GM18870 (cell line): ENCODE measurements at regions not wholly inside any gene's neighbourhood (a gene's known extent, or its start where the extent isn't known, plus 50 kb on each side); places are given as distances from the start of the nearest gene placed in this dataset.

Experiments
- ATAC-seq: cut with Tn5 transposase; IDR thresholded peaks from one replicate; pipeline ENCODE4 v1.9.1; 2021; ENCODE audit warnings: moderate library complexity; ENCODE audit not compliant: unreplicated experiment

DNA sequence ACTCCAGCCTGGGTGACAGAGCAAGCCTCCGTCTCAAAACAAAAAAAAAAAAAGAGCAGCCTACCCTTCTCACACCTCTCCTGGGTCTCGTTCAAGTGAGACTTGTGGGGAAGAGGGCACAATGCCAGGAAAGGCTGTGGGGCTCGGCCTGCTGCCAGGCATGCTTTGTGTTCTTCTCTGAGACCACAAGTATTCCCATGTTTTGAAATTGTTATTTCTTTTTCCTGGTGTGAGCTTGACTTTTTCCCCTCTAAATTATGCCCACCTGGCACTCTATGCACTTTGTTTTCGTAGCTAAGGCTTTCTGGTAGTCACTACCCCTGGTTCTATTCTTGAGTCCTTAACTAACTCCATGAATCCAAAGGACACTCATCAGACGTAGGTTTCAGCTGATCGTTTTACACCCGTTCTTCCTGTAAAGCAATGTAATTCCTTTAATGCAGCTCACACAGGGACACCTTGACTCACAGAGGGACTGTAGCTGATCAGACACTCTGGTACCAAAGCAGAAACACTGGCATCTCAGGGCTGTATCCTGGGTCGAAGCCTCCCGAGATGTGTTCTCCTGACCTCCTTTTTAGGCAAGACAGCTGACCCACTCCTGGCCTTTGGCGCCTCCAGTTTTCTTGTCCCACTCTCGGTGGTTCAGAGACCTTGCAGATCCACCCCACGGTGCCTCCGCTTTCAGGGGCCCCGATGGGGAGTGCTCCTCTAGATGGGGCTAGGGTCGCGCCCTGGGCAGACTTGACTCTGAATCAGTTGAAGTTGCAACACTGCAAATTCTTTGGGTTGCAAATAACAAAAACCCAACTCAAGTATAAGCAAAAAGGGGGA, 193.3 kb upstream of the AGAP1 start:
- no peak for ATAC-seq

DNA sequence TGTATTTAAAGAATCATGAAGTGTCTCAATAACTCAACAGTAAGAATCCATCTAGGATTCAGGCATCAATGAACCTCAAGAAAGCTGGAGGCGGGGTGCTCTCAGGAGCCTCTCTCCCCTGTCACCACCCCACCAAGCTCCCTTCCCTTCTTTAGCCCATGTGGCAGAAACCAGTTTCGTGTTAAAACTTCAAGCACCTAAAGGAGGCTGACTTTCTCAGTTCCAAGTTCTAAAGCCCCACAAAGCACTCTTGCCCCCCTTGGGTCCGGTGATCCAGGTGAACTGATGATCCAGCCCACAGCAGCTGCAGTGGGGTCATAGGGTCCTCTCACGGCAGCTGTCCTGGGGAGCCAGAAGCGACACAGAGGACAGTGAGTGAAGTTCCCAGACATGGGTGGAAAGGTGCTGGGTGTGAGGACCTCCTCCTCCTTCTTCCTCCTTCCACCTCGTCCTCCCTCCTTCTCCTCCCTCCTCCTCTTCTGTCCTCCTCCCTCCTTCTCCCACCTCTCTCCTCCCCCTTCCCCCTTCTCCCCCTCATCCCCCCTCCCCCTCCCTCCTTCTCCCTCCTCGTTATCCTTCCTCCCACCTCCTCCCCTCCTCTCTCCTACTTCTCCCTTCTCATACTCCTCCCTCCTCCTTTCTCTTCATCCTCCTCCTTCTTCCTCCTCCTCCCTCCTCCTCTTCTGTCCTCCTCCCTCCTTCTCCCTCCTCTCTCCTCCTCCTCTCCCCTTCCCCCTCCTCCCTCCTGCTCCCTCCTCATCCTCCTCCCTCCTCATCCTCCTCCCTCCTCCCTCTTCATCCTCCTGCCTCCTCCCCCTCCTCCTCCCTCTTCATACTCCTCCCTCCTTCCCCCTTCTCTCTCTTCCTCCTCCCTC, 192.4 kb upstream of the AGAP1 start:
- ATAC-seq, result no peak

DNA sequence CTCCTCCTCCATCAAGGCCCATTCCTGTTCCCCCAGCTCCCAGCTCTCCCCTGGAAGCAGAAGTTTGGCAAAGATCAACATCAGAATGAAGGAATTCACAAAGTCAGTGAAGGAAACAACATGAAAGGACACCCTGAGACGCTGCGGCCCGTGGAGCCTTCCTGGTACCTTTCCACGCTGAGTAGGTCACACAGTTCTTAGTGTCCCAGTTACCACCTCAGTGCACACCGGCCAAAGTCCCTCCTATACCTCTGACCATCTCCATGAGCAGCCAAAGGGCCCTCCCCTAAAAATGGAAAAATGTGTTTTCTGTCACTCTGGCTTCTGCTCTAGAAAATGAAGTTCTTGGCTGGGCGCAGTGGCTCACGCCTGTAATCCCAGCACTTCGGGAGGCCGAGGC, 191.6 kb upstream of the AGAP1 start:
- no peak for ATAC-seq

DNA sequence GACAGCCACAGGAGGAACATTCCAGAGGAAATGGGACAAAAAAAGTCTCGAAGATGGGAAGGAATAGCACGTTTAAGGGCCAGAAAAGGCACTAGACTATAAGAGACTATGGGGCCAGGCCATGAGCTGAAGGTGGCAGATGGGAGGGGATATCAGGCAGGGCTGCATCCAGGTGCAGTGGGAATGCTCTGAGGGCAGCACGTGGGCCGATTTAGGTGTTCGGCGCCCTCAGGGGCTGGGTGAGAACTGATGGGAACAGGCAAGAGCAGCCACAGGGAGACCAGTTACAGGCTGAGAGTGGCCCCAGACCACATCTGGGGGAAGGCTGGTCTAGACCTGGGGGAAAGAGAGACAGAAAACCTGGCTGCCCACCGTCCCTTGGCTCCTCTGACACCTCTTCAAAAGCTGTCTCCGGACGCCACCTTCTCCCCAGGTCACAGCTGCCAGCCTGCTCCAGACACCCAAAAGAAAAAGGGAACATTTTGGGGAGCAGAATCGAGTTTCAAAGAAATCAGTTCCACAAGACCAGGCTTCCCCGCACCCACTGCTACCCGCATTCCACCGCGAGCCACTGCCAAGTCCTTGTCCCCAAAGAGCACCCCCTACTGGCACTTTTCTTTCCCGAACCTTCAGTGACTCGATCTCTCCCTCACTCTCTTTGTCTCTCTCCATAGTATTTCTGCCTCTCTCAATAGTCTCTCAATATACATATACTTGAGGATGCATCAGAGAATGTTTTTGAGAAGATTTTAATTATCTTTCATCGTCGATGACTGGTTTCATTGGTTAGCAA, 190.1 kb upstream of the AGAP1 start:
- ATAC-seq, result no peak

DNA sequence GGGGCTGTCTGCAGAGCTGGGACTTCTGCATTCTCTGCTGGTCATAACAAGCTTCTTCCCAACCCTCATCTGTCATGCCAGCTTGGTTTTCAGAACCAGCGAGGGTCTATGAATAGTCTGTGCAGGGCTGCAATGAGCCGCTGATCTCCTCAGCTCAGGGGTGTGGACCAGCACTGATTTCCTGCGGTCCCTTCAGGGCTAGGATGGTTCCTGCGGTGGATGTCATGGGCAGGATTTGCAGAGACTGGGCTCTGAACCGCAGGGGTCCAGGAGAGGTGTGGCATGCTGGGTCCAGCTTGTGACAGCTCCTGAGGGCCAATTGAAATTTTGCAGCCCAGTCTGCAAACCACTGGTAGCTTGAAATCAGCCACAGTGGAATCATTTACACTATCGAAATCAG, 188.2 kb upstream of the AGAP1 start:
- no peak for ATAC-seq

DNA sequence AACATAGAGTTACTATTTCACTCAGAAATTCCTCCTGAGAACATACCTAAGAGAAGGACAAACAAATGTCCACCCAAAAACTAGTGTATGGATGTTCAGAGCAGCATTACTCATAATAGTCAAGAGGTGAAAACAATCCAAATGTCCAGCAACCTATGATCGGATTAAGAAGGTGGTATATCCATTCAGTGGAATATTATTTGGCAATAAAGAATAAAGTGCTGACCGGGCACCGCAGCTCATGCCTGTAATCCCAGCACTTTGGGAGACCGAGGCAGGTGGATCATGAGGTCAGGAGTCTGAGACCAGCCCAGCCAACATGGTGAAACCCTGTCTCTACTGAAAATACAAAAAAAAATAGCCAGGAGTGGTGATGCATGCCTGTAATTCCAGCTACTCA, 182.8 kb upstream of the AGAP1 start:
- no peak for ATAC-seq

DNA sequence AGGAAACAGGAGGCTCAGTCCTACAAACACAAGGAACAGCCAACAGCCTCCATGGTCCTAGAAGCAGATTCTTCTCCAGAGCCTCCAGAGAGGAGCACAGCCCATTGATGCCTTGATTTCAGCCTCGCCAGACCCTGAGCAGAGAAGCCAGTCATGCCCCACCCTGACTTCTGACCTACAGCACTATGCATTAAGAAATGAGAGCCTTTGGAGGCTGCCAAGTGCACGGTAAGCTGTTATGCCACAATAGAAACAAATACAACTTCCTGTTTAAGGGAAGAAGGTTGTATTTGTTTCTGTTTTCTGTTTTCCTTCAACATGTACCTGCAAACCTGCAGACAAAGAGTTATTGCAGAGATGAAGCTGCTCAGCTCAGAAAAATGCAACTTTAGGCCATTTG, 181.3 kb upstream of the AGAP1 start:
- ATAC-seq, result no peak

DNA sequence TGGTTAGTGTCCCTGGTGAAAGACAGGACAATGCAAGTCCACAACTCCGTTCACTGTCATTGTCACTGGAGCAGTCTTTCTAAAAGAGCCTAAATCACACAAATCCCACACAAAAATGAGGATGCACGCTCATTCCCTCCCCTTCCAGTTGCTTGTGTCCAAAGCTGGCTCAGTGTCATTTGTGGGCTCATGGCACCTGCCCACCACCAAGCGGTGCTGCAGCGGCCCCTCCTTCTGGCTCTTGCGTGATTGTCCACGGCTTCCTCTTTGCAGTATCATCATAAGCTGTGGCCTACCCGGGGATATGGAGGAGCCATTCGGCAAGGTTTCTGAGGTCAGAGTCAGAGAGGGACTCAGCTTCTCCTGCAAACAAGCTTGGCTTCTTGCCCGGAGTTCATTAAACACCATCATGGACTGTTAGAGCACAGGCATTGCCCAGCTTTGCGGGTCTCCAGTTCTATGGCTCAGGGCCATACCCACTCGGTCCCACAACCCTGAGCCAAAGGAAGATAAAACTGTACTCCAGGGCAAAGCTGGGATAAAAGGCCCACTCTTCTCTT, 179.4 kb upstream of the AGAP1 start:
- no peak for ATAC-seq

DNA sequence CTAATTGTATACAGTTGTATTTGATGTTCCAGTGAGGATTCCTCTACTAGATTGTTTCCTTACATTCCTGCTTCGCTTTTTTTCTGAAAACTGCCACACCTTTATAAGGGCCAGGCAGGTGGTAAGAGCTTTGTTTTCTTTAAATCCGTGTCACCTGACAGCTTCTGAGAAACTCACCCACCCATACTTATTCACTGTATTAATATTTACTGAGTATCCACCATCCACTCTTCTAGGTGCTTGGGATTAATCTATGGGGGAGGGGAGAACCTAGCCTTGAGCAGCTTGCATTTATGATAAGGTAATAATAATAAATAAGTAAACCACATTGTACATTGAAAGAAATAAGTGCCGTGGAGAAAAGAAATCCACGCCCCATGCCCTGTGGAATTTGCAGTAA, 174.7 kb upstream of the AGAP1 start:
- ATAC-seq, result no peak

DNA sequence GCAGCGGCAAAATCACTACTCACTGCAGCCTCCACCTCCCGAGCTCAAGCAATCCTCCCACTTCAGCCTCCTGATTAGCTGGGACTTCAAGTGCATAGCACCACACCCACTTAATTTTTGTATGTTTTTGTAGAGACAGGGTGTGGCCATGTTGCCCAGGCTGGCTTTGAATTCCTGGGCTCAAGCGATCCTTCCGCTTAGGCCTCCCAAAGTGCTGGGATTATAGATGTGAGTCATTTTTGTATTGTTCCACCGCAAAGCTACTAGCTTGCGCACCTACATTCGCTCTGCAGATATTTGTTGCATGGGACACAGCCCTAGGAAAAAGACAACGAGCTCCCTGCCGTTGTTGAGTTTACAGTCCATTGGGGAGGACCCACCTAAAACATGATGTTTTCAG, 173.5 kb upstream of the AGAP1 start:
- ATAC-seq, result no peak

DNA sequence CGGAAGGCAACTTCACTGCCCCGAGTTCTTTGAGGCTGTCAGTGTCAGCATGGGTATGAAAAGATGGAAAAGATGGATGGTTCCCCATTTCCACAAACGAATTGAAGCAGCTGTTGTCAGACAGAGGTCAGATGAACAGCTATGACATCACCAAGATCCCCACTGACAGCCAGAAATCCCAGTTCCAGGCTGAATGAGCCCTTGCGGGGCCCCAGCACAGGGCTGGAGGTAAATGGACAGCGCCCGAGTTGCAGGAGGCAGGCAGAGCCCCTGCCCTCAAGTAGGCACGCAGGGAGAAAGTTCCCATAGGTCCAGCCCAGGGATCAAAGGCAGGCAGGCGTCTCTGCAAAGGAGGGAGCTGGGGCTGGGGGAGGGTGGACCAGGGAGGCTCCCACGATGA, 169.5 kb upstream of the AGAP1 start:
- no peak for ATAC-seq

DNA sequence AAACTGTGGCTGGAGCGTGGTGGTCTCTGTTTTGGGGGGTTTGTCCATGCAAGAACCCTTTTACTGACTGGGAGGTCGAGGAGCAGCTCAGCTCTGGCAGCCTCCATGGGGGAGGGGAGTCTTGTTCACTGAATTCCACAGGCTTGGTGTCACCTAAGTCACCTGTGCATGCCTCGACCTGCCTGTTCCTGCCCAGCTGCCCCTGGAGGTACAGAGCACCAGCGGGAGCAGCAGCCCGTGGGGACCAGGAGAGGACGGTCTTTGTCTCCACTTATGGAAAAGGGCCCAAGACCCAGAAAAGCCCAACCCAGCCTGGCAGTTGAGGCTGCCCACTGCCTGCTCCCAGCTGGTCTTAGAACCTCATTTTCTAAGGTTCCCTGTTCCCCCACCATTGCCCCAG, 168.7 kb upstream of the AGAP1 start:
- no peak for ATAC-seq

DNA sequence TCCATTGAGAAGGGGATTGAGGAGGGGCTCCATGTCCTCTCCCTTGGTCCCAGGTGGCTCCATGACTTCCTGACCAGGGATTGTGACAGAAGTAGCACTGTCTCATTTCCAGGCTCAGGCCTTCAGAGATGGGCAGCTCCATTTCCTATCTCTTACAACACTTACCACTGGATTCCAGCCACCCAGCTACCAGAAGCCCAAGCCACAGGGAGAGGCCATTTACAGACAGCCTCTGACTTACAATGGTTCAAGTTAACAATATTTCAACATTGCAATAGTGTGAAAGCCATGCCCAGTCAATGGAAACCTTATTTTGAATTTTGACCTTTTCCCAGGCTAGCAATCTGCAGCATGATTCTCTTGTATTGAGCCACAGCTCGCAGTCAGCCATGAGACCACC, 164.9 kb upstream of the AGAP1 start:
- ATAC-seq, result no peak

DNA sequence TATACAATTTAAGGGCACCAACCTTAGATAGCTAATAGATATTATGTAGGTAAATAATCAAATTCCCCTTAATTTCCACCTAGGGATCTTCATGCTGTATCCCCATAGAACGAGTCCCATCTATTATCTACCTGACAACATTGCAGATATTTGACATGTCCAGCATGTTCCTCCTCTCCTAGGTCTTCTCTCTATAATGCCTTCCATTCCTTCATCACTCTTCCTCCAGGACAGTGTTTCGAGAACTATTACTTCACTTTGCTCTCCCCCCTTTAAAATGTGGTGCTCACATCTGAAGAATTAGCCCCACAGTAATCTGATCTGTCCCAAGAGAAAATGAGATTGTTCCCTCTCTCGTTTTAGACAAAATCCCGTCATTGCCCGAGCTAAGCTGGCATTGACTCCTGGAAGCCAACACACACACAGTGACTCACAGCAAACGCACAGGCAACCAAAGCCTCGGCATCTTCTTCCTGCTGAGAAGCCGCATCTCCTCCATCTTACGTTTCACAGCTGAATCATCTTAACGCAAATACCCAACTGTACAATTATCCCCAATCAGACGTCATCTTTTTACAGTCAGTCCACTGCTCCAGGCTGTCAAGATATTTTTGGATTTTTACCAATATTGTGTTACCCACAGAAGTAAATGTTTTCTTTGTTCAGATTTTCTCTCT, 162.9 kb upstream of the AGAP1 start:
- no peak for ATAC-seq

DNA sequence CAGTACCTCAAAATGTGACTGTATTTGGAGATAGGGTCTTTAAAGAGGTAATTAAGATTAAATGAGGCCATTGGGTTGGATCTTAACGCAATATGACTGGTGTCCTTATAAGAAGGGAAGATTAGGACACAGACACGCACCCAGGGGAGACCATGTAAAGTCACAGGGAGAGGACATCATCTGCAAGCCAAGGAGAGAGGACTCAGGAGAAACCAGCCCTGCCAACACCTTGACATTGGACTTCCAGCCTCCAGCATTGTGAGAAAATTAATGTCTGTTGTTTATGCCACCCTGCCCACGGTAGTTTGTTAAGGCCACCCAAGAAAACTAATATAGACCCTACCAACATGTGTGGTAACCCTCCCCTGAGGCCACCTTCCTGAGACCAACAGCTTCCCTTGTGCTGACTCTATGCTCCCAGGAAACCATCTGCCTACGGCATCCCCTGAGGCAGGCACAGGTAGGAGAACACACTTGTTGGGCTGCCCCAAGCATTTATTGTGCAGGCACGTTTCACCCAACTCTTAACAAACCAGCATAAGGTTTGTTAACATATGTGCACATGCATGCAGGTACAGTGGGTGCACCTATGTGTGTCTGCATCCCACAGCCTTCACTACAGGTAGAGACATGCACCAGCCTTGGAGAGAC, 161.5 kb upstream of the AGAP1 start:
- no peak for ATAC-seq

DNA sequence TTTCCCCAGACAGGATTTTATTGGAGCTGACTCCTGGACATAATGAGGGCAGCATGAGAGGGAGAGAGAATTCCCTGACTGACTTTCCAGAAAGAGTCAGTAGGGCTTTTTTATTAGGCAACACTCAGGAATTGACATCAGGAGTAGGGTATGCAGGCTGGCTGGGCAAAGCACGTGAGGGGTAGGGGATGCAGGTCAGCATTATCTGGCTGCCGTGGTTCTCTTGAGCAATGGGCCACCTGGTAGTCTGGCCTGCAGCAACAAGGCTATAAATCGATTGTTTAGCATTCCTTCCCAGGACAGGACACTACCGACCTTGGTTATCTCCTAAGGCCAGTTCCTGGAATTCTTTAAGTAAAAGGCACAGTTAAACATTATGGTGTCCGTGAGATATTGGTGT, 160.8 kb upstream of the AGAP1 start:
- ATAC-seq, result no peak

DNA sequence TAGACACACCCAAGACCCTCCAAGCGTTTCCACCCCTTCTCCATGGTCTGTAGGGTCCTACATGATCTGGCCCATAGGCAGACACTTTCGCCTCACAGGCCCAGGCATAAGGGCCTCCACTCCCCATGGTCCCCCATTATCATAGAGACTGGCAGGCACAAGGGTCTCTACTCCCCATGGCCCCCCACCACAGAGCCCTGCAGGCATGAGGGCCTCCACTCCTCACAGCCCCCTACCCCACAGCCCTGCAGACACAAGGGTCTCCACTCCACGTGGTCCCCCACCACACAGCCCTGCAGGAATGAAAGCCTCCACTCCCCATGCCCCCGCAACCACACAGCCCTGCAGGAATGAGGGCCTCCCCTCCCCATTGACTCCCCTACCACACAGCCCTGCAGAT, 159.7 kb upstream of the AGAP1 start:
- ATAC-seq, result no peak

DNA sequence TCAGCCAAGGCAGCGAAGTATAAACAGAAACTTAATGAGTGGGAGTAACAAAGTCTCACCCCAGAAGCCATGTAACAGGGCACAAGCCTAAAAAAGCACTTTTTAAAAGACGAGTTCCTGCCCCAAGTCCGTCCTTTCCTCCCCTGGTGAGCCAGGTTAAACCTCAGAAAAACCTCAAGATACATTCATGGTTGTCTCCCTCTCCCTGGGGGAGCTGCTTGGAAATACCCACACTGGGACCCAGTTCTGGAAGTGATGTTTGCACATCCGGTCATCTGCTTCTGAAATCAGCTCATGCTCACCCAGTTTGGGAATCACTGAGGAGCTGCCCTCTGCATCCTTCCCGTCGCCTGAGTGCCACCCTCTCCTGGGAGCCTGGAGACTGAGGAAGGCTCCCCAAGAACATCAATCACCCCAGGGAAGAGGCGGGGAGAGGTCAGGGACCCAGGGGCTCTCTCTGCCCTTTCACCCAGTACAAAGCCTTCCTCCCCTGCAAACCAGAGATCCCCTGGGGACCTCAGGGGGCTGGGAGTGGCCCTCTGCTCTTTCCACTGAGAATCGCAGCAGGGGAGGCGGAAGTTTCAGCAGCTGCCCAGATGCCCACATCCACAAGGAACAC, 150.6 kb upstream of the AGAP1 start:
- ATAC-seq, result no peak

DNA sequence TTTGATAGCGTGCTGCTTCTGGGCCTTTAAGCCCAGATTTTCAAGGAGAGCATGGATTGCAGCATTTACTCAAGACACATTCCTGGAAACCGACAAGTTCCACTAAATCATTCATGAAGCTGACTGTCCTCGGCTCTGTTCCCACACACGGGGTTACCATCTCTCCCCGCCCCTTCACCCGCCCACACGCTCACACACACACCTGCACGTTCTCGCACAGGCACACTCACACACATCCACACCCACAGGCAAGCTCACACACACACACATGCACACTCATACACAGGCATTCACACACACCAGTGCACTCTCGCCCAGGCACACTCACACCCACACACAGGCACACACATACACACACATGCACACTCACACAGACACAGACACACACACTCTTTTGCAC, 150.0 kb upstream of the AGAP1 start:
- ATAC-seq, result no peak

DNA sequence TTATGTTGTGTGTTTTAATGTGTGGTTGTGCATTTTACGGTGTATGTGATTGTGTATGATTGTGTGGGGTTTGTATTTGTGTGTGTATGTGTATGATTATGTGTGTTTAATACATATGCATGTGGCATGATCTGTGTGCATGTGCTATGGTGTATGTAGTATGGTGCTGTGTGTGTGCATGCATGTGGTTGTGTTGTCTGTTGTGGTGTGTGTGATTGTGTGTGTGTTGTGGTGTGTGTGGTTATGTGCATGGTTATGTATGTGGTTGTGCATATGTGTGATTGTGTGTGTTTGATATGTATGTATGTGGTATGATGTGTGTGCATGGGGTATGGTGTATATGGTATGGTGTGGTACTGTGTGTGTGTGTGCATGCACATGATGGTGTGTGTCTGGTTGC, 148.1 kb upstream of the AGAP1 start:
- ATAC-seq, result no peak
